VCaP (cell line): ENCODE measurements at regions not wholly inside any gene's neighbourhood (a gene's known extent, or its start where the extent isn't known, plus 50 kb on each side); places are given as distances from the start of the nearest gene placed in this dataset.

Experiments used
- H3K27ac ChIP-seq: fragments of 450-650 bp; 2 replicates; pipeline ENCODE4 v1.5.1; 2017
- CTCF ChIP-seq: fragments of 450-650 bp; conservative IDR thresholded peaks from 2 replicates; pipeline ENCODE4 v1.5.1; 2017; ENCODE audit warnings: mild to moderate bottlenecking, moderate library complexity

- no peak for TF ChIP-seq CTCF
- no peak overlapping the region for H3K27ac ChIP-seq
Observed at GRCh38 chr10:130654726-130655125, 518.5 kb downstream of the GLRX3 start.

GRCh38 chr10:130655313-130656186 is 519.4 kb downstream of the GLRX3 start:
- no peak for TF ChIP-seq CTCF
- H3K27ac ChIP-seq: no peak overlapping the region

- TF ChIP-seq CTCF: no peak
- H3K27ac ChIP-seq: no peak overlapping the region
Observed at GRCh38 chr10:130656187-130656575, 520.0 kb downstream of the GLRX3 start.

GRCh38 chr10:130656582-130657133 is 520.5 kb downstream of the GLRX3 start:
- no peak overlapping the region for H3K27ac ChIP-seq
- no peak for TF ChIP-seq CTCF

- H3K27ac ChIP-seq: no peak overlapping the region
- no peak for TF ChIP-seq CTCF
Observed at GRCh38 chr10:130658687-130659290, 522.6 kb downstream of the GLRX3 start.

GRCh38 chr10:130659528-130659927 is 523.3 kb downstream of the GLRX3 start:
- no peak for TF ChIP-seq CTCF
- no peak overlapping the region for H3K27ac ChIP-seq

- no peak overlapping the region for H3K27ac ChIP-seq
- TF ChIP-seq CTCF: no peak
Observed at GRCh38 chr10:130660266-130660665, 524.1 kb downstream of the GLRX3 start.
